ENCODE measurements at regions not wholly inside any gene's neighbourhood (a gene's known extent, or its start where the extent isn't known, plus 50 kb on each side); places are given as distances from the start of the nearest gene placed in this dataset.

GRCh38 chr4:10173037-10173753, 56.6 kb upstream of the WDR1 start:
- TF ChIP-seq JUN (CRISPR knock-in tag; IDR thresholded peaks at IDR 0.05) = no peak
- TF ChIP-seq ETV6 (CRISPR knock-in tag; IDR thresholded peaks at IDR 0.05) = no peak
- TF ChIP-seq TEAD4 (CRISPR knock-in tag; IDR thresholded peaks at IDR 0.05) = no peak
- no peak for TF ChIP-seq IRF2 (CRISPR knock-in tag; IDR thresholded peaks at IDR 0.05; ENCODE audit: borderline replicate concordance, low read depth)
- no peak for TF ChIP-seq STAT6 (CRISPR knock-in tag; conservative IDR thresholded peaks at IDR 0.05; ENCODE audit: low read depth)
- TF ChIP-seq, protein P1, sequence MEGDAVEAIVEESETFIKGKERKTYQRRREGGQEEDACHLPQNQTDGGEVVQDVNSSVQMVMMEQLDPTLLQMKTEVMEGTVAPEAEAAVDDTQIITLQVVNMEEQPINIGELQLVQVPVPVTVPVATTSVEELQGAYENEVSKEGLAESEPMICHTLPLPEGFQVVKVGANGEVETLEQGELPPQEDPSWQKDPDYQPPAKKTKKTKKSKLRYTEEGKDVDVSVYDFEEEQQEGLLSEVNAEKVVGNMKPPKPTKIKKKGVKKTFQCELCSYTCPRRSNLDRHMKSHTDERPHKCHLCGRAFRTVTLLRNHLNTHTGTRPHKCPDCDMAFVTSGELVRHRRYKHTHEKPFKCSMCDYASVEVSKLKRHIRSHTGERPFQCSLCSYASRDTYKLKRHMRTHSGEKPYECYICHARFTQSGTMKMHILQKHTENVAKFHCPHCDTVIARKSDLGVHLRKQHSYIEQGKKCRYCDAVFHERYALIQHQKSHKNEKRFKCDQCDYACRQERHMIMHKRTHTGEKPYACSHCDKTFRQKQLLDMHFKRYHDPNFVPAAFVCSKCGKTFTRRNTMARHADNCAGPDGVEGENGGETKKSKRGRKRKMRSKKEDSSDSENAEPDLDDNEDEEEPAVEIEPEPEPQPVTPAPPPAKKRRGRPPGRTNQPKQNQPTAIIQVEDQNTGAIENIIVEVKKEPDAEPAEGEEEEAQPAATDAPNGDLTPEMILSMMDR (IDR thresholded peaks at IDR 0.05) = no peak
- TF ChIP-seq ZNF232 (CRISPR knock-in tag; IDR thresholded peaks at IDR 0.05) = no peak
- no peak for TF ChIP-seq E2F1 (CRISPR knock-in tag; IDR thresholded peaks at IDR 0.05)
- TF ChIP-seq CREB1 (CRISPR knock-in tag; IDR thresholded peaks at IDR 0.05) = no peak
- TF ChIP-seq ZNF263 (CRISPR knock-in tag; IDR thresholded peaks at IDR 0.05; ENCODE audit: low read depth) = no peak
- no peak for TF ChIP-seq HMGA2 (CRISPR knock-in tag; IDR thresholded peaks at IDR 0.05)
- TF ChIP-seq EMX1 (CRISPR knock-in tag; IDR thresholded peaks at IDR 0.05) = no peak

Measured in WTC11 (cell line).